ENCODE measurements at regions not wholly inside any gene's neighbourhood (a gene's known extent, or its start where the extent isn't known, plus 50 kb on each side); places are given as distances from the start of the nearest gene placed in this dataset.

DNA sequence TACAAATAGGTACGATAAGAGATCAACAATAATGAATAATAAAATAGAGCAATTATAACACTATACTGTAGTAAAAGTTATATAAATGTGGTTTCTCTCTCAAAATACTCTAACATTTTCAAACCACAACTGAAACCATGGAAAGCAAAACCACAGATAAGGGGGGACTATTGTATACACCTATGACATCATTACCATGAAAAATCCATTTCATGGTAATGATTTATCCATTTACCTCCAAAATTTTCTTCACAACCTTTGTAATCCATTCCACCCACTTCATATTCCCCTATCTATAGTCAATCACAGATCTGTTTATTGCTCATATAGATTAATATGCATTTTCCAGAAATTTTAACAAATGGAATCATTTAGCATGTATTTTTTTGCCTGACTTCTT, 163.9 kb upstream of the G2E3 start:
- no peak for TF ChIP-seq CREB1 (IDR thresholded peaks at IDR 0.05; ENCODE audit: low read depth)
- no peak for TF ChIP-seq NR2C1 (IDR thresholded peaks at IDR 0.05)
- TF ChIP-seq, protein P1, sequence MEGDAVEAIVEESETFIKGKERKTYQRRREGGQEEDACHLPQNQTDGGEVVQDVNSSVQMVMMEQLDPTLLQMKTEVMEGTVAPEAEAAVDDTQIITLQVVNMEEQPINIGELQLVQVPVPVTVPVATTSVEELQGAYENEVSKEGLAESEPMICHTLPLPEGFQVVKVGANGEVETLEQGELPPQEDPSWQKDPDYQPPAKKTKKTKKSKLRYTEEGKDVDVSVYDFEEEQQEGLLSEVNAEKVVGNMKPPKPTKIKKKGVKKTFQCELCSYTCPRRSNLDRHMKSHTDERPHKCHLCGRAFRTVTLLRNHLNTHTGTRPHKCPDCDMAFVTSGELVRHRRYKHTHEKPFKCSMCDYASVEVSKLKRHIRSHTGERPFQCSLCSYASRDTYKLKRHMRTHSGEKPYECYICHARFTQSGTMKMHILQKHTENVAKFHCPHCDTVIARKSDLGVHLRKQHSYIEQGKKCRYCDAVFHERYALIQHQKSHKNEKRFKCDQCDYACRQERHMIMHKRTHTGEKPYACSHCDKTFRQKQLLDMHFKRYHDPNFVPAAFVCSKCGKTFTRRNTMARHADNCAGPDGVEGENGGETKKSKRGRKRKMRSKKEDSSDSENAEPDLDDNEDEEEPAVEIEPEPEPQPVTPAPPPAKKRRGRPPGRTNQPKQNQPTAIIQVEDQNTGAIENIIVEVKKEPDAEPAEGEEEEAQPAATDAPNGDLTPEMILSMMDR (IDR thresholded peaks at IDR 0.05 in 2 of 3, conservative IDR thresholded peaks at IDR 0.05 in 1 of 3; ENCODE audit: control insufficient read depth in 2 of 3, extremely low read depth in 1 of 3, insufficient read depth in 1 of 3, low read depth in 3 of 3, low read length in 3 of 3): no peak

All from GM12878 (cell line).